Activated CD8-positive, alpha-beta memory T cell treated with anti-CD3 and anti-CD28 coated beads, Interleukin-2, amount 10 ng/mL, durations not matched to agents 7 days and 5 days (primary cell): ENCODE measurements at regions not wholly inside any gene's neighbourhood (a gene's known extent, or its start where the extent isn't known, plus 50 kb on each side); places are given as distances from the start of the nearest gene placed in this dataset.

Experiments used
- ATAC-seq: fragments of 150-1000 bp; cut with Tn5 transposase; one replicate; pipeline ENCODE4 v1.10.0; 2021; ENCODE audit warnings: moderate library complexity
- CTCF ChIA-PET: fragments of 350-600 bp; sonication (Branson Sonifier 250); formaldehyde crosslinking; loops from one replicate; lab custom pipeline; 2021; ENCODE audit warnings: antibody characterized with exemption; lab: Charles Lee
- DNase-seq: peaks from one replicate; pipeline ENCODE4 v3.0.0-alpha.2; 2020
- H3K27ac Mint-ChIP-seq: one replicate; pipeline ENCODE4 v1.8.0; 2021; ENCODE audit warnings: mild to moderate bottlenecking, mixed read lengths
- H3K27me3 Mint-ChIP-seq: one replicate; pipeline ENCODE4 v1.8.0; 2021; ENCODE audit warnings: mixed read lengths
- H3K36me3 Mint-ChIP-seq: one replicate; pipeline ENCODE4 v1.8.0; 2021; ENCODE audit warnings: mild to moderate bottlenecking, mixed read lengths
- H3K4me1 Mint-ChIP-seq: one replicate; pipeline ENCODE4 v1.8.0; 2021; ENCODE audit warnings: mixed read lengths
- H3K4me3 Mint-ChIP-seq: one replicate; pipeline ENCODE4 v1.8.0; 2021; ENCODE audit warnings: mild to moderate bottlenecking, moderate library complexity, mixed read lengths
- H3K9me3 Mint-ChIP-seq: one replicate; pipeline ENCODE4 v1.8.0; 2022; ENCODE audit warnings: low read depth, mixed read lengths

DNA sequence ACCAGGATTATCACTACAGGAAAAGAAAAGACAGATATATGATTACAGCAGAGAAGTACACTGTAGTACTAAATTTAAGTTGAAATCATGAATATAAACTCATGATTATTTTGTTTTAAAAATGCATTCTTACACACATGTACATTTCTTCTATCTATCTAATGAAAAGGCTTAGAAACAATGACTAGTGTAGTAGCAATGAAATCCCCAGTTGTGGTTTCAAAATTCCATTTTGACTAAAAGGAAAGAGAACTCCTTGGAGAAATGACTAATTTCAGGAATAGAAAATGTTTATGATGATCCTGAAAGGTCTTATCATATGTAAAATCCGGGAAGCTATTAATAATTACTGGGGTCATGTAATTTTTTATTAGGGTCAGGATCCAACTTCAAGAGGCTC lies 195.0 kb upstream of the STARD13 start:
- Mint-ChIP-seq H3K27ac (no peak overlapping the region), H3K4me1 (no peaks in the 10 kb centered on the region), H3K9me3 (peaks cover 9% of the 10 kb centered on the region), H3K36me3 (peaks cover 2% of the 10 kb centered on the region), H3K27me3 (no peaks in the 10 kb centered on the region), H3K4me3 (no peak overlapping the region)
- DNase-seq (no peak), ATAC-seq (no peak)
- CTCF ChIA-PET, result no interaction called here

DNA sequence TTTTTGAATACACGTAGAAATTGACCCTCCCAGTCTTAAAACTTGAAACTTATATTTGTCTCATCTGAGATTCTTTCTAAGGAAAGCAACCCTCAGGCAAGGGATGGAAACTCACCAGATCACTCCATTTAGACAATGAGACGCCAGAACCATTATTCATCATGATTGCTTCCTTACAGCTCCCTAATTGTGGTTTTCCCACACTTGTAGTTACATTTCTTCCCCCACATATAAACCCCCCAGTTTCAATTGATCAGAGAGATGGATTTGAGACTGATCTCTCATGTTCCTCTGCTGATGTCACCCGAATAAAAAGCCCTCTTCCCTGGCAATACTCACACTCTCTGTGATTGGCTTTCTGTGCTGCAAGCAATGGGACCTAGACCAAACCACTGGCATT lies 197.9 kb upstream of the STARD13 start:
- Mint-ChIP-seq H3K4me3 (no peak overlapping the region), H3K4me1 (no peaks in the 10 kb centered on the region), H3K27ac (no peak overlapping the region), H3K27me3 (peaks cover 7% of the 10 kb centered on the region), H3K36me3 (no peaks in the 10 kb centered on the region), H3K9me3 (peaks cover 4% of the 10 kb centered on the region)
- CTCF ChIA-PET, result no interaction called here
- ATAC-seq, result no peak
- no peak for DNase-seq

DNA sequence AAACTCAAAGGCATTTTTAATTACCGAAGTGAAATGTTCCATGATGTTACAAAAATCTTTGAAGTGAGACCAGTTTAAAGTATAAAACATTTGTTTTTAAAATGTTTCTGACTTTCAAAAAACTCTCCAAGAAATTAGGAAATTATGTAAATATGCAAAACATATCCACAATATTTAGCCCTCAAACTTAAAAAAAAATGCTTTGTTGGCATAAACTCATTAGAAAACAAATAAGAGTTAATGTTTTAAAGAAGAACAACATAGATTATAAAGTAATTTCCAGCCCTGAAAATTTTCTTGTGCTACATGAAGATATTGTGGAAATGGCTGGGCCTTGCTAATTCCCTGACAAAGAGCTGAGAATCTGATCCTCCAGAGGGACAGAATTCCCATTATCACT lies 199.7 kb upstream of the STARD13 start:
- Mint-ChIP-seq H3K36me3 (no peaks in the 10 kb centered on the region), H3K27me3 (peaks cover 9% of the 10 kb centered on the region), H3K4me1 (no peaks in the 10 kb centered on the region), H3K27ac (no peak overlapping the region), H3K4me3 (no peak overlapping the region), H3K9me3 (peaks cover 4% of the 10 kb centered on the region)
- ATAC-seq (no peak), DNase-seq (no peak)
- CTCF ChIA-PET, result no interaction called here

DNA sequence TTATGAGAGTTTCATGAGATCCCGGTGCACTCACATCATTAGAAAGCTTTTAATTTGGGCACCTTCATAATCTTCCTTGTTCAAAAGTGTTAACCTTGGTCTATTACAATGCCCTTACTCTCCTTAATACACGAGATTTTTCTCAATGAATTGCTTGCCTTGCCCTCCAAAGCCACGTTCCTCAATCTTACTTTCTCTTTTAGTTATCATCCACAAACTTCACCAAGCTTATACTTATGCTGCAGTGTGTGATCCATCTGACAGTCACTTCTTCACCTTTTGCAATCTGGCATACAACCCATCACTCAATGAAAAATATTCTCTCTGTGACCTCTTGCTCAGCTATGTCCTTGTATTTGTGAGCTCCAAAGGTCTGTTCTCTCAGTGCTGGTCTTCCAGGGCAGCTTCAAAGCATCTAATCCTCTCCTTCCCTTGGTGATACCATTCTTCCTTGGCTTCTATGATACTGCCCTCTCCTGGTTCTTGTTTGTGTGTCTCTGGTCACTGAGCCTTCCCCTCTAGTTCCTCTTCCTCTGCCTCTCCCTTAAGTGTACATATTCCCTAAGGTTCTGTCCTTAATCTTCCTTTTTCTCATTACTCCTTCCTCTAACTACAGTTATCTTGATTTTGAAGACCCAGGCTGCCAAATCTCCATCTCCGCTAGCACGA lies 202.2 kb upstream of the STARD13 start:
- no peaks in the 10 kb centered on the region for H3K4me1 Mint-ChIP-seq
- H3K27me3 Mint-ChIP-seq, result peaks cover 9% of the 10 kb centered on the region
- ATAC-seq (no peak), DNase-seq (no peak)
- peaks cover 4% of the 10 kb centered on the region for H3K9me3 Mint-ChIP-seq
- no peak overlapping the region for H3K4me3 Mint-ChIP-seq
- CTCF ChIA-PET, result no interaction called here
- H3K27ac Mint-ChIP-seq, result no peak overlapping the region
- no peaks in the 10 kb centered on the region for H3K36me3 Mint-ChIP-seq

DNA sequence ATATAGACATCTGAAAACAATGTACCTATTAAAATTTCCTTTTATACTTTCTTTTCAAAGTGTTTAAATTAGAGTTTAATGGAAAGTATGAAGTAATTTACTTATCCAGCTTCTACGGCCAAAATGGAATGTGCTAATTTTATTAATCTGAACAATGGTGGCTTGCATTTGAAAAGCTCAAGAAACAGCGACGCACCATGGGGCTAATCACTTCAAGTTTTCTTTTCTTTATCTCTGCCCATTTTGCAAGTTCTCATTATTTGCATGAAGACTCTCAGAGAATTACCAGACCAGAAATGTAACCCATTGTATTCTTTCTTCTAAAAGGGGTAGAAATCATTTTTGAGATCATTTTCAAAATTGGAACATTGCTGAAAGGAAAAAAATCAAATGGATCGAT lies 204.0 kb upstream of the STARD13 start:
- DNase-seq (no peak), ATAC-seq (no peak)
- CTCF ChIA-PET, result no interaction called here
- no peaks in the 10 kb centered on the region for H3K4me1 Mint-ChIP-seq
- no peak overlapping the region for H3K27ac Mint-ChIP-seq
- peaks cover 9% of the 10 kb centered on the region for H3K27me3 Mint-ChIP-seq
- no peaks in the 10 kb centered on the region for H3K36me3 Mint-ChIP-seq
- H3K4me3 Mint-ChIP-seq, result no peak overlapping the region
- peaks cover 3% of the 10 kb centered on the region for H3K9me3 Mint-ChIP-seq

DNA sequence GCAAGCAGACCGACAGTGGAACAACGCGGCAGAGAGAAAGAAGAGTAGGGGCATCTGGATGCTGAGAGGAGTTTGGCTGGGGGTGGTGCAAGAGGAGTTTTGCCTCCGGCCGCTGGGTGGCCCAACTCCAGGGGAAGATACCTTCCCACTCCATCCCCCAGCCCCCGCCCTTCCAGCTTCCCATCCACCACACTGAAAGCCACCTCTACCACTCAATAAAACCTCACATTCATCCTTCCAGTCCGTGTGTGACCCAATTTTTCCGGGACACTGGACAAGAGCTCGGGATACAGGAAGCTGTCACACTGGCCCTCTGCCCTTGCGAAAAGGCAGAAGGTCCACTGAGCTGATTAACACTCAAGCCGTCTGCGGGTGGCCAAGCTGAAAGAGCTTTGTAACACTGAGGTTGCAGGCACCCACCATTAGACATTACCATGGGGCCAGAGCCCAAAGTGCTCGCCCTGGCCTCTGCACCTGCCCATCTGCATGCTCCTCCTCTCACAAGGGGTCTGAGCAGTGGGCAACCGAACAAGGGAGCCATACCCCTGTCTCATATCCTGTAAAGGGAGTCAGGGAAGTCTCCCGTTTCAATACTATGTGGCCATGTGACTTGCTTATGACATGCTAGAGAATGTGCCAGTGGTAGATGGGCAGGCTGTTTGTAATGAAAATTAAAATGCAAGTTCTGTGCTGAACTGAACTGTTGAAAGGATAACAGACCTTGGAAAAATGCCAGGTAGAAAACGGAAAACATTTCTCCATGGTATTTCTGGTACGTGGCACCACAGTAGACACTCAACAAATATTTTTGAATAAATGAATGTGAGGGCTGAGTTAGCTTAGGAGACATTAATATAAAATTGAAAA lies 205.1 kb upstream of the STARD13 start:
- ATAC-seq, result no peak
- peaks cover 9% of the 10 kb centered on the region for H3K27me3 Mint-ChIP-seq
- CTCF ChIA-PET, result no interaction called here
- H3K36me3 Mint-ChIP-seq, result no peaks in the 10 kb centered on the region
- no peak overlapping the region for H3K4me3 Mint-ChIP-seq
- no peak overlapping the region for H3K27ac Mint-ChIP-seq
- no peaks in the 10 kb centered on the region for H3K9me3 Mint-ChIP-seq
- no peak for DNase-seq
- H3K4me1 Mint-ChIP-seq, result no peaks in the 10 kb centered on the region

DNA sequence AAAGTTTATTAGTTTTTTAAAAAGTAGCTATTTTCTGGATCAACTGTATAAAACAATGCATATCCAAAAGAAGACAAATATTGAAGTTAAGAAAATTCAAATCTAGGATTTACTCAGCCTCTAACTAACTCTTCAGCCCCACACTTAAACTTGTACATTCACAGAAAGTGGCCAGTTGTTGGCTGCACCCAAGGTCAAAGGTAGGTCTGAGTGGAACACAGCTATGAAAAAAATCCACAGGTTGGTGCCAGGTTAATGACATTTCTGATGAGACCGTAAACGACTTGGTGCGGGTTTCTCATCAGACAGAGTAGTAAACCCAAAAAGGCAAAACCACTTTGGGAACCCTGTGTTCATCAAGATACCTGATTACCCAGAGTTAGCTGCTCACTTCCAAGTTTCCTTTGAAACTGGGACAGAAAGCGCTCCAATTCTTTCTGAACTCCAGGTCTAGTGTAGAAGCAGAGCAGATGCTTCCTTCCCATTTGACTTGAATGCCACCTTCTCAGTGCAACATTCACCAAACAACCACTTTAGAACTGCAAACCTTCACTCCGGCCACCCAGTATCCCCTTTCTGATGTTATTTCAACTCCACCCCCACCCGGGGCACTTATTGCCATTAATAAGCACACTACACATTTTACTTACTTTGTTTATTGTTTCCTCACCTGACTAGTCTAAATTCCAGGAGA lies 208.3 kb upstream of the STARD13 start:
- CTCF ChIA-PET, result no interaction called here
- no peak for DNase-seq
- H3K4me1 Mint-ChIP-seq, result no peaks in the 10 kb centered on the region
- no peaks in the 10 kb centered on the region for H3K36me3 Mint-ChIP-seq
- no peak overlapping the region for H3K27ac Mint-ChIP-seq
- no peaks in the 10 kb centered on the region for H3K9me3 Mint-ChIP-seq
- no peak overlapping the region for H3K4me3 Mint-ChIP-seq
- ATAC-seq, result no peak
- peaks cover 6% of the 10 kb centered on the region for H3K27me3 Mint-ChIP-seq

DNA sequence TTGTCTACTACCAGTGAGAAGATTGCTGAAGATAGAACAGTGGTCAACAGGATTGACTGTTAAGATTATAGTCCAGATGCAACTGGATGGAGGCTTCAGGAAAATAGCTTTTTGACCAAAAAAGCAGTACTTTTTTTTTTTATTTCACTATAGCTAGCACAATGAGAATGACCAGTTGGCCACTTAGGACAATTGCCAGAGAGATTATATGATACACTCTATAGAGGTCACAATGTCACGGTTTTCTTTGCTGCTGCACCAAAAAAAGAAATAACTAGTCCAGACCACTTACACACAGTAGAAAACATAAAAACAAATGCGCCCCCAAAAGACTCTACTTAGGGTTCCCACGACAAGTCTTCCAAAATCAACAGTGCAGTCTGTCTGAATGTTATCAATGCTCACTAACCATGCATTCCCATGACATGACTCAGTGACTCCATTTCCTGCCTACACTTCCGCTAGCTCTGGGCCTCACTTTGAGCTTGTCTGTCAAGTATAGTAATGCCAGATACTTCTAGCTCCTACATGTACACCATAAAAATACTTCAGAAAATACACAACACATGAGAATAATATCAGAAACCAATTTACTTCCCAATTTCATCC lies 209.1 kb upstream of the STARD13 start:
- no peaks in the 10 kb centered on the region for H3K9me3 Mint-ChIP-seq
- no peak for ATAC-seq
- CTCF ChIA-PET, result no interaction called here
- H3K27me3 Mint-ChIP-seq, result peaks cover 6% of the 10 kb centered on the region
- H3K4me1 Mint-ChIP-seq, result no peaks in the 10 kb centered on the region
- H3K36me3 Mint-ChIP-seq, result no peaks in the 10 kb centered on the region
- DNase-seq, result no peak
- no peak overlapping the region for H3K4me3 Mint-ChIP-seq
- no peak overlapping the region for H3K27ac Mint-ChIP-seq

DNA sequence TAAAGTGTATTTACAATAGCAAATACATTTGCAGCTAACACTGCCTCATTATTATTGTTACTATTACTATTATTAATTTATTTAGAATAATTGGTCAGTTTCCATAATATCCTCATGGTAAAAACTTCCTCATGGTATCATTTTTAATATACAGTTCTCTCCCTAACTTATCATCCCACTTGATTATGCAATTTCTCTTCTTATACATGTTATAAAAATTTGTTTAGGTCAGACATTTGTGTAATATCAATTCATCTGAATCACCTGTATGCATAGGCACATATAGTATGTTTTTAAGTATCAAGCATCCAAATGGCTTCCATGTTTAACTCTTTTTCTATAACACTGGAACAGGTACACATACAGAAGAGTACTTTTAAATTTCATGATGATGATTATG lies 210.8 kb upstream of the STARD13 start:
- H3K36me3 Mint-ChIP-seq, result no peaks in the 10 kb centered on the region
- no peak overlapping the region for H3K4me3 Mint-ChIP-seq
- no peaks in the 10 kb centered on the region for H3K9me3 Mint-ChIP-seq
- H3K27me3 Mint-ChIP-seq, result peaks cover 6% of the 10 kb centered on the region
- H3K27ac Mint-ChIP-seq, result no peak overlapping the region
- DNase-seq (no peak), ATAC-seq (no peak)
- no peaks in the 10 kb centered on the region for H3K4me1 Mint-ChIP-seq
- CTCF ChIA-PET, result interaction anchor here (1.6 kb wide), 1 partner anchor 47 kb away, joined by 3 read pairs; no protein-coding TSS in a partner anchor

DNA sequence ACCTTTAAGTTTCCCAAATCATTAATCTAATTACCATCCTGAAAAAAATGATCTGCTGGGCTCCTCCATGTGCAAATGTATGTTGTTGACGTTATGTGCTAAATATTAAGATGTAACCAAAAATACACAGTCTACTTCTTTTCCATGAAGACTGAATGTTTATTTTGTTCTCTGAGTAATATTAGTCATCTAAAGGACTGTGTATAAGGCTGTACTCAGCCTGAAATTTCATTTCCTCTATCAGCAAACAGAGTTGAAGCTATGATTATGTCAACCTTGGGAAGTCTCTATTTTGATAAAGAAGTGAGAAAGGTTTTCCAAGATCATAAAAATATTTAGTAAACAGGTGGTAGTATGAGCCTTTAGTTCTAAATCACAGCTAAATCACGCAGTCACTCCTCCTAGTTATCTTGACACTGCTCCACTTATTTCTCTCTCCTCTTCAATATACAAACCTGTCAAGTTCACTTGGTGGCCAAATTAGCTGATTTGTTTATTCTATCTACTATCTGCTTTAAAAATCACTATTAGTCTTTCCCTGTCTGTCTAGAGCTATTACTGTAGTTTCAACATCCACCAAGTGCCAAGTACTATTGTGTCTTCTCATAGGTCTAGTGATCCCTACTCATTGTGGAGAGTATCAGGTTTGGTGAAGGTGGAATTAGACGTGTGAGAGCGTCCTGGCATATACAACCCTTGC lies 211.7 kb upstream of the STARD13 start:
- no peaks in the 10 kb centered on the region for H3K36me3 Mint-ChIP-seq
- no peak overlapping the region for H3K27ac Mint-ChIP-seq
- peaks cover 11% of the 10 kb centered on the region for H3K27me3 Mint-ChIP-seq
- no peak for ATAC-seq
- H3K4me1 Mint-ChIP-seq, result no peaks in the 10 kb centered on the region
- no peak overlapping the region for H3K4me3 Mint-ChIP-seq
- DNase-seq, result no peak
- CTCF ChIA-PET, result interaction anchor here (1.6 kb wide), 1 partner anchor 46 kb away, joined by 3 read pairs; no protein-coding TSS in a partner anchor
- no peaks in the 10 kb centered on the region for H3K9me3 Mint-ChIP-seq

DNA sequence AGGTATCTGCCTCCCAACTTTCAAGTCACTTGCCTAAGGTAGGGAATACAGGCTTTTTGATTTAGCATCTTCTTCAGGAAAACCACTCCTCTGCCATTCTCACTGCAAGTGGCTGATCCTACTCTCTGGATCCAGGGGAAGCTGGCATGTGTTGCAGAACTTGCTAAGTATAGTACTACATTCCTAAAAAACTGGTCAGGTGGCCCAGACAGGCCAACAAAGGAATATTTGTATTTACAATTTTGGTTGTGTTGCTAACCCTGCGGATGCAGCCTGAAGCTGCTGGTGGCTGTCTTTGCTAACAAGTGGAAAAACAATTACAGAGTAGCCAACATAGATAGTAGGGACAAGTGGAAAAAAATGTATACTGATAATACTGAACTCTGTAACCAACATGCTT lies 222.5 kb upstream of the STARD13 start:
- H3K9me3 Mint-ChIP-seq, result no peaks in the 10 kb centered on the region
- DNase-seq, result no peak
- H3K4me1 Mint-ChIP-seq, result no peaks in the 10 kb centered on the region
- ATAC-seq, result no peak
- peaks cover 6% of the 10 kb centered on the region for H3K27me3 Mint-ChIP-seq
- H3K36me3 Mint-ChIP-seq, result no peaks in the 10 kb centered on the region
- H3K4me3 Mint-ChIP-seq, result no peak overlapping the region
- CTCF ChIA-PET, result no interaction called here
- no peak overlapping the region for H3K27ac Mint-ChIP-seq

DNA sequence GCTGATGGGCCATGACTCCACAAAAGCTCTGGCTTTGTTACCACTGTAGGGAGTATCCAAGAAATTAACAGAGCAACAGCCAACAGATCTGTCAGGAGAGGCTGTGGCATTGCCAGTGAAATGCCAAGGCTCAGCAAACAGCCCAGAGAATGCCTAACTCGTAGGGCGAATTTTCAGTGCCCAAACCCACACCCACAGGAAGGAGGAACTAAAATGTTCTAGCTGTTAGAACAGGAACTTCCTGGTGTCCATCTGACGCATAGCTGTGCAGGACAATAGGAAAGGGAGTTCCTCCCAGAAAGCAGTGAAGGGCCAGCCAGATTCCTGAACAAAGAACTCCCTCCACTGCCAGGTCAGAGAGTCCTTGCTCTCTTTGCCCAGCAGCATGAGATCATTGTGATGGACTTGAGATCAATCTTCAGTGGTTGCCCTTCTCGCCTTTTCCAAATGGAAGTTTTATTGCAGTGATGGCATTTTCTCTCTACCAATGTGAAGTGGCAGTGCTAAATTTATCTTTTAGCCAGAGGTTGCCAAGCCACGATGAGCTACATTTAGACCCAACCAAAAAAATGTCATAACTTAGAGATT lies 224.2 kb upstream of the STARD13 start:
- CTCF ChIA-PET, result no interaction called here
- no peak overlapping the region for H3K27ac Mint-ChIP-seq
- H3K4me3 Mint-ChIP-seq, result no peak overlapping the region
- no peaks in the 10 kb centered on the region for H3K36me3 Mint-ChIP-seq
- H3K9me3 Mint-ChIP-seq, result no peaks in the 10 kb centered on the region
- no peak for ATAC-seq
- H3K27me3 Mint-ChIP-seq, result peaks cover 4% of the 10 kb centered on the region
- DNase-seq, result no peak
- H3K4me1 Mint-ChIP-seq, result no peaks in the 10 kb centered on the region
